ENCODE measurements at regions not wholly inside any gene's neighbourhood (a gene's known extent, or its start where the extent isn't known, plus 50 kb on each side); places are given as distances from the start of the nearest gene placed in this dataset.

GRCh38 chr11:91248199-91248807, 976.3 kb upstream of the FAT3 start:
- Histone ChIP-seq H2AFZ (ENCODE audit: insufficient read depth, low read depth, low read length, poor library complexity, severe bottlenecking) (no peak overlapping the region), H4K20me1 (ENCODE audit: insufficient read depth, low read length) (no peaks in the 10 kb centered on the region), H3K36me3 (replicated peaks in 1 of 2; ENCODE audit: control insufficient read depth in 1 of 2, insufficient read depth in 2 of 2, low read length in 2 of 2) (no peaks in the 10 kb centered on the region), H3K79me2 (ENCODE audit: insufficient read depth, low read length) (no peaks in the 10 kb centered on the region), H3K9me3 (replicated peaks in 1 of 2; ENCODE audit: control insufficient read depth in 1 of 2, insufficient read depth in 1 of 2, low read length in 2 of 2) (no peaks in the 10 kb centered on the region), H3K4me2 (replicated peaks; ENCODE audit: extremely low read depth, low read length, poor library complexity, severe bottlenecking) (no peak overlapping the region), H3K27ac (ENCODE audit: low read depth in 1 of 2, low read length in 2 of 2) (no peak overlapping the region), H3K9ac (ENCODE audit: insufficient read depth, low read length, poor library complexity, severe bottlenecking) (no peak overlapping the region), H3K27me3 (ENCODE audit: control insufficient read depth in 2 of 2, insufficient read depth in 2 of 2, low read length in 2 of 2) (no peaks in the 10 kb centered on the region), H3K4me3 (replicated peaks in 1 of 3; ENCODE audit: low read depth in 2 of 3, low read length in 3 of 3) (no peak overlapping the region), H3K4me1 (ENCODE audit: control insufficient read depth in 1 of 2, insufficient read depth in 2 of 2, low read length in 2 of 2) (no peaks in the 10 kb centered on the region)
- Mint-ChIP-seq H3K4me3 (no peak overlapping the region), H3K27ac (no peak overlapping the region), H3K9me3 (no peaks in the 10 kb centered on the region), H3K36me3 (no peaks in the 10 kb centered on the region), H3K27me3 (ENCODE audit: low read depth in 3 of 3) (no peaks in the 10 kb centered on the region), H3K4me1 (no peaks in the 10 kb centered on the region)
- intact Hi-C loops (cut with micrococcal nuclease), result no loop called here
- TF ChIP-seq CTCF (IDR thresholded peaks at IDR 0.05), result peak; percentile 50
- DNase-seq, result no peak
- no CpG with 5 or more reads among the region's 4 CpGs for WGBS (ENCODE audit: insufficient coverage)

GRCh38 chr11:91247009-91247735, 977.4 kb upstream of the FAT3 start:
- WGBS (ENCODE audit: insufficient coverage), result 100% methylated on average over 1 of the region's 5 CpGs
- Mint-ChIP-seq H3K36me3 (no peaks in the 10 kb centered on the region), H3K4me1 (no peaks in the 10 kb centered on the region), H3K4me3 (no peak overlapping the region), H3K27me3 (ENCODE audit: low read depth in 3 of 3) (no peaks in the 10 kb centered on the region), H3K27ac (no peak overlapping the region), H3K9me3 (no peaks in the 10 kb centered on the region)
- H3K27me3 ChIP-seq (ENCODE audit: control insufficient read depth in 2 of 2, insufficient read depth in 2 of 2, low read length in 2 of 2), result no peaks in the 10 kb centered on the region
- no peaks in the 10 kb centered on the region for H3K9me3 ChIP-seq (replicated peaks in 1 of 2; ENCODE audit: control insufficient read depth in 1 of 2, insufficient read depth in 1 of 2, low read length in 2 of 2)
- DNase-seq, result no peak
- intact Hi-C loops (cut with micrococcal nuclease), result no loop called here
- no peak overlapping the region for H3K4me3 ChIP-seq (replicated peaks in 1 of 3; ENCODE audit: low read depth in 2 of 3, low read length in 3 of 3)
- H2AFZ ChIP-seq (ENCODE audit: insufficient read depth, low read depth, low read length, poor library complexity, severe bottlenecking), result no peak overlapping the region
- no peak overlapping the region for H3K27ac ChIP-seq (ENCODE audit: low read depth in 1 of 2, low read length in 2 of 2)
- H3K4me2 ChIP-seq (replicated peaks; ENCODE audit: extremely low read depth, low read length, poor library complexity, severe bottlenecking), result no peak overlapping the region
- H4K20me1 ChIP-seq (ENCODE audit: insufficient read depth, low read length), result no peaks in the 10 kb centered on the region
- H3K9ac ChIP-seq (ENCODE audit: insufficient read depth, low read length, poor library complexity, severe bottlenecking), result no peak overlapping the region
- H3K79me2 ChIP-seq (ENCODE audit: insufficient read depth, low read length), result no peaks in the 10 kb centered on the region
- H3K36me3 ChIP-seq (replicated peaks in 1 of 2; ENCODE audit: control insufficient read depth in 1 of 2, insufficient read depth in 2 of 2, low read length in 2 of 2), result no peaks in the 10 kb centered on the region
- no peak for TF ChIP-seq CTCF (IDR thresholded peaks at IDR 0.05)
- no peaks in the 10 kb centered on the region for H3K4me1 ChIP-seq (ENCODE audit: control insufficient read depth in 1 of 2, insufficient read depth in 2 of 2, low read length in 2 of 2)

Measured in CD14-positive monocyte (primary cell).